Panc1 (cell line): ENCODE measurements at regions not wholly inside any gene's neighbourhood (a gene's known extent, or its start where the extent isn't known, plus 50 kb on each side); places are given as distances from the start of the nearest gene placed in this dataset.

Experiments used
- ATAC-seq: fragments of 200-7000 bp; cut with Tn5 transposase; 2 replicates; pipeline ENCODE4 v1.9.1; 2020; ENCODE audit warnings: mild to moderate bottlenecking, moderate library complexity
- BruUV-seq: library from RNA; stranded (reverse); fragments of 400-500 nt; replicated peaks from 2 replicates; lab custom pipeline; 2021; lab: Mats Ljungman, UMichigan
- CTCF ChIA-PET: fragments of 300-600 bp; sonication (Branson Sonifier 250); formaldehyde crosslinking; loops from one replicate; lab custom pipeline; 2022; ENCODE audit warnings: antibody characterized with exemption; lab: Charles Lee
- POLR2A ChIA-PET: fragments of 300-600 bp; sonication (Branson Sonifier 250); formaldehyde crosslinking; loops from one replicate; lab custom pipeline; 2022; ENCODE audit warnings: antibody characterized with exemption; lab: Charles Lee
- DNase-seq: peaks from one replicate; pipeline ENCODE4 v3.0.0-alpha.2; 2010; ENCODE audit warnings: low read depth, low spot score
- H3K27ac ChIP-seq: 2 replicates; pipeline ENCODE4 v1.5.1; 2011; ENCODE audit warnings: mild to moderate bottlenecking, low read length, inconsistent platforms
- H3K27me3 ChIP-seq: fragments of 200-500 bp; sonication (Bioruptor generic); 2 replicates; pipeline ENCODE4 v1.6.0; 2014; ENCODE audit warnings: low read length, inconsistent platforms; ENCODE audit not compliant: control insufficient read depth, insufficient read depth
- H3K36me3 ChIP-seq: fragments of 200-500 bp; sonication (Bioruptor generic); 2 replicates; pipeline ENCODE4 v1.5.1; 2014; ENCODE audit warnings: inconsistent platforms, mild to moderate bottlenecking, low read length, moderate library complexity; ENCODE audit not compliant: control insufficient read depth, insufficient read depth
- H3K4me1 ChIP-seq: 2 replicates; pipeline ENCODE4 v1.5.1; 2011; ENCODE audit warnings: inconsistent platforms, mild to moderate bottlenecking, low read length, moderate library complexity; ENCODE audit not compliant: control insufficient read depth, insufficient read depth
- H3K4me3 ChIP-seq, 2 experiments: 2 replicates each; pipeline ENCODE4 v1.5.1; 2011 to 2012; ENCODE audit warnings: low read depth in 2 of 2, low read length in 2 of 2, mild to moderate bottlenecking in 2 of 2, inconsistent platforms in 1 of 2, moderate library complexity in 1 of 2
- H3K9me3 ChIP-seq: fragments of 200-500 bp; sonication (Bioruptor generic); 2 replicates; pipeline ENCODE4 v1.5.1; 2014; ENCODE audit warnings: low read depth, mild to moderate bottlenecking, inconsistent platforms, low read length, moderate library complexity; ENCODE audit not compliant: control insufficient read depth, insufficient read depth
- POLR2AphosphoS5 ChIP-seq: IDR thresholded peaks from 2 replicates; pipeline ENCODE4 v1.6.1; 2012; ENCODE audit warnings: mild to moderate bottlenecking, low read depth, low read length, moderate library complexity
- SIN3A ChIP-seq: IDR thresholded peaks from 2 replicates; pipeline ENCODE4 v1.6.1; 2012; ENCODE audit warnings: low read depth, mild to moderate bottlenecking, low read length, moderate library complexity, borderline replicate concordance; ENCODE audit not compliant: insufficient read depth
- TCF7L2 ChIP-seq: IDR thresholded peaks from 2 replicates; pipeline ENCODE4 v1.6.1; 2011; ENCODE audit warnings: mild to moderate bottlenecking, low read depth, low read length, inconsistent platforms
- in situ Hi-C: cut with HindIII; loops from 2 replicates; pipeline ENCODE4 v1.10.0; 2016; ENCODE audit warnings: low sequenced_read_pairs, low pct_unique_long_range_greater_than_20kb
- intact Hi-C: fragments of 100-400 bp; cut with micrococcal nuclease; formaldehyde crosslinking; loops from one replicate; pipeline ENCODE4 v1.10.0; 2022; ENCODE audit not compliant: unreplicated experiment
- TF ChIP-seq, protein P1 (sequence below): fragments of 450-650 bp; IDR thresholded peaks from 2 replicates; pipeline ENCODE4 v1.5.1; 2017; ENCODE audit warnings: mild to moderate bottlenecking
- TF ChIP-seq, protein P2 (sequence below), 2 experiments: IDR thresholded peaks; 2 replicates each; pipeline ENCODE4 v1.6.1; 2011 to 2012; ENCODE audit warnings: low read depth in 2 of 2, control low read depth in 1 of 2, low read length in 1 of 2, mild to moderate bottlenecking in 1 of 2, moderate library complexity in 1 of 2; ENCODE audit not compliant: insufficient read depth in 1 of 2

GRCh38 chrX:145393702-145394235, 146.5 kb downstream of the SPANXN1 start:
- in situ Hi-C loops (no loop called here), intact Hi-C loops (no loop called here)
- BruUV-seq = no TSS peak
- DNase-seq (no peak), ATAC-seq (no peak)
- no peak overlapping the region for H3K4me3 ChIP-seq
- no peaks in the 10 kb centered on the region for H3K9me3 ChIP-seq
- no peak overlapping the region for H3K27ac ChIP-seq
- TF ChIP-seq TCF7L2 (no peak), POLR2AphosphoS5 (no peak)
- TF ChIP-seq, protein P1, sequence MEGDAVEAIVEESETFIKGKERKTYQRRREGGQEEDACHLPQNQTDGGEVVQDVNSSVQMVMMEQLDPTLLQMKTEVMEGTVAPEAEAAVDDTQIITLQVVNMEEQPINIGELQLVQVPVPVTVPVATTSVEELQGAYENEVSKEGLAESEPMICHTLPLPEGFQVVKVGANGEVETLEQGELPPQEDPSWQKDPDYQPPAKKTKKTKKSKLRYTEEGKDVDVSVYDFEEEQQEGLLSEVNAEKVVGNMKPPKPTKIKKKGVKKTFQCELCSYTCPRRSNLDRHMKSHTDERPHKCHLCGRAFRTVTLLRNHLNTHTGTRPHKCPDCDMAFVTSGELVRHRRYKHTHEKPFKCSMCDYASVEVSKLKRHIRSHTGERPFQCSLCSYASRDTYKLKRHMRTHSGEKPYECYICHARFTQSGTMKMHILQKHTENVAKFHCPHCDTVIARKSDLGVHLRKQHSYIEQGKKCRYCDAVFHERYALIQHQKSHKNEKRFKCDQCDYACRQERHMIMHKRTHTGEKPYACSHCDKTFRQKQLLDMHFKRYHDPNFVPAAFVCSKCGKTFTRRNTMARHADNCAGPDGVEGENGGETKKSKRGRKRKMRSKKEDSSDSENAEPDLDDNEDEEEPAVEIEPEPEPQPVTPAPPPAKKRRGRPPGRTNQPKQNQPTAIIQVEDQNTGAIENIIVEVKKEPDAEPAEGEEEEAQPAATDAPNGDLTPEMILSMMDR = peak; percentile 56
- no peaks in the 10 kb centered on the region for H3K4me1 ChIP-seq
- no peaks in the 10 kb centered on the region for H3K27me3 ChIP-seq
- POLR2A ChIA-PET = no interaction called here
- CTCF ChIA-PET = no interaction called here
- no peaks in the 10 kb centered on the region for H3K36me3 ChIP-seq

DNA sequence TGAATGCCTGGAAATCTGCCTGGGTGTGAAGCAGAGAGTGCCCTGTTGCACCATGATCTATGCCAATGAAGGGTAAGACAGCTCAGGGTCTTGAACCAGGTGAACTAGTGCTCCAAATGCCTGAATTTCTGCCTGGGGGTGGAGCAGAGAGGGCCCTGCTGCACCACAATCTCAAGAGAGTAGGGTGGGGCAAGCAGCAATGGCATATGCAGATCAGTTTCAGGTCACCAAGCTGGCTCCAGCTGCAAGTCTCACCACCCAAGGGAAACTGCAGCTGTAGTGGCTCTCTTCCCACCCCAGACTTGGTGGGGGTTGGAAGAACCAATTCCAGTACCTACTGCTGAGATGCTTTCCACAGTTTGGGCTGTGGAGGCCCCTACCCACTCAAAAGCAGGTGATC, 147.0 kb downstream of the SPANXN1 start:
- no peak for DNase-seq
- CTCF ChIA-PET = no interaction called here
- intact Hi-C loops (no loop called here), in situ Hi-C loops (no loop called here)
- Histone ChIP-seq H3K27me3 (no peaks in the 10 kb centered on the region), H3K9me3 (no peaks in the 10 kb centered on the region), H3K36me3 (no peaks in the 10 kb centered on the region), H3K4me3 (no peak overlapping the region), H3K27ac (no peak overlapping the region), H3K4me1 (no peaks in the 10 kb centered on the region)
- POLR2A ChIA-PET = no interaction called here
- ATAC-seq = no peak
- BruUV-seq = no TSS peak
- TF ChIP-seq, protein P1 = no peak
- TF ChIP-seq SIN3A (no peak), TCF7L2 (no peak), POLR2AphosphoS5 (no peak)
- TF ChIP-seq, protein P2, sequence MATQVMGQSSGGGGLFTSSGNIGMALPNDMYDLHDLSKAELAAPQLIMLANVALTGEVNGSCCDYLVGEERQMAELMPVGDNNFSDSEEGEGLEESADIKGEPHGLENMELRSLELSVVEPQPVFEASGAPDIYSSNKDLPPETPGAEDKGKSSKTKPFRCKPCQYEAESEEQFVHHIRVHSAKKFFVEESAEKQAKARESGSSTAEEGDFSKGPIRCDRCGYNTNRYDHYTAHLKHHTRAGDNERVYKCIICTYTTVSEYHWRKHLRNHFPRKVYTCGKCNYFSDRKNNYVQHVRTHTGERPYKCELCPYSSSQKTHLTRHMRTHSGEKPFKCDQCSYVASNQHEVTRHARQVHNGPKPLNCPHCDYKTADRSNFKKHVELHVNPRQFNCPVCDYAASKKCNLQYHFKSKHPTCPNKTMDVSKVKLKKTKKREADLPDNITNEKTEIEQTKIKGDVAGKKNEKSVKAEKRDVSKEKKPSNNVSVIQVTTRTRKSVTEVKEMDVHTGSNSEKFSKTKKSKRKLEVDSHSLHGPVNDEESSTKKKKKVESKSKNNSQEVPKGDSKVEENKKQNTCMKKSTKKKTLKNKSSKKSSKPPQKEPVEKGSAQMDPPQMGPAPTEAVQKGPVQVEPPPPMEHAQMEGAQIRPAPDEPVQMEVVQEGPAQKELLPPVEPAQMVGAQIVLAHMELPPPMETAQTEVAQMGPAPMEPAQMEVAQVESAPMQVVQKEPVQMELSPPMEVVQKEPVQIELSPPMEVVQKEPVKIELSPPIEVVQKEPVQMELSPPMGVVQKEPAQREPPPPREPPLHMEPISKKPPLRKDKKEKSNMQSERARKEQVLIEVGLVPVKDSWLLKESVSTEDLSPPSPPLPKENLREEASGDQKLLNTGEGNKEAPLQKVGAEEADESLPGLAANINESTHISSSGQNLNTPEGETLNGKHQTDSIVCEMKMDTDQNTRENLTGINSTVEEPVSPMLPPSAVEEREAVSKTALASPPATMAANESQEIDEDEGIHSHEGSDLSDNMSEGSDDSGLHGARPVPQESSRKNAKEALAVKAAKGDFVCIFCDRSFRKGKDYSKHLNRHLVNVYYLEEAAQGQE (IDR thresholded peaks at IDR 0.05; ENCODE audit: insufficient read depth in 1 of 2, low read depth in 2 of 2, low read length in 1 of 2) = no peak
